ENCODE measurements at regions not wholly inside any gene's neighbourhood (a gene's known extent, or its start where the extent isn't known, plus 50 kb on each side); places are given as distances from the start of the nearest gene placed in this dataset.

DNA sequence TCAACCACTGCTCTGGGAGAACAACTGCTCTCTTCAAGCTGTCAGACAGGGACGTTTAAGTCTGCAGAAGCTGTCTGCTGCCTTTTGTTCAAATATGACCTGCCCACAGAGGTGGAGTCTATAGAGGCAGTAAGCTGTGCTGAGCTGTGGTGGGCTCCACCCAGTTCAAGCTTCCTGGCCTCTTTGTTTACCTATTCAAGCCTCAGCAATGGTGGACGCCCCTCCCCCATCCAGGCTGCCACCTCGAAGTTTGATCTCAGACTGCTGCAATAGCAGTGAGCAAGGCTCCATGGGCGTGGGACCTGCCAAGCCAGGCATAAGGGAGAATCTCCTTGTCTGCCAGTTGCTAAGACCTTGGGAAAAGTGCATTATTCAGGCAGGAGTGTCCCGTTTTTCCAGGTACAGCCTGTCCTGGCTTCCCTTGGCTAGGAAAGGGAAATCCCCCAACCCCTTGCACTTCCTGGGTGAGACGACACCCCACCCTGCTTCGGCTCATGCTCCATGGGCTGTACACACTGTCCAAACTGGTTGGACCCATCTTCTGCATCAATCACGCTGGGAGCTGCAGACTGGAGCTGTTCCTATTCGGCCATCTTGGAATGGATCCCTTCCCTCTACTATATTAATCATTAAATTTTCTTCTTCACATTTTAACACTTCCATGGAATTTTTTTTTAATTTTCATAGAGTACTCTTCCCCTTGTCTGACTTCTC is 167.0 kb upstream of the UBE2E2 start:
- no peak for DNase-seq

DNA sequence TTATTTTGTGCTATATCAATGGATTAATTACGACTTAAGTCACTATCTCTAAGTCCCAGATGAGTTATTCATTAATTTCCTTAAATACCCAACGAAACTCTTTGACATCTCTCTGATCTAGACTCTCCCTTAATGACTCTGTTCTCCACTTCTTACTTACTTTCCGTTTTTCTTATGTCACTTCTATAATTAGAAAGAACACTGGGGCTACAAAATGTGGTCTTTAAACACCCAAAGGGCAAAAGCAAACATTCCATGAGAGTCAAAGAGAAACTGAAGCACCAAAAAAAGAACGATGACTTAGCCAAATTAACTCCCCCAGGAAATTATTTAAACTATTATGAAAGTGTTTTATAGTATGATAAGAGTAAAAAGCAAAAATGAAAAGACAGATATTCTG is 166.4 kb upstream of the UBE2E2 start:
- no peak for DNase-seq

DNA sequence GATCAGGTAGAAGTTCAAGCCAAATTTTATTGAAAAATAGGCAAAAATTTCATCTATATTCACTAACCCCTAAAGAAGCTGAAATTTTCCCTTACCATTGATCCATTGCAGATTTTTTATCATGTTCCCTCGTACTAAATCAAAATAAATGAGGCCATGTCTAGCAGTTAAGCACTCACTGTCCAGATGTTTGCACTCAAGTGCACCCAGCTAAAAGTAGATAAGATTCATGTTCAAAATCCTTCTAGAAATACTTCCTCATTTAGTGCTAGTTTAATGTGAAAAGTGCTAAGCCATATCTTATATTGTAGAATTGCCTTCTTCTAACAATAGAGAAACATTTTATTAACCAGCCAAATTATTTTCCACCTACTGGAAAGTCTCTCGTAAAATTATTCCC is 164.7 kb upstream of the UBE2E2 start:
- no peak for DNase-seq

DNA sequence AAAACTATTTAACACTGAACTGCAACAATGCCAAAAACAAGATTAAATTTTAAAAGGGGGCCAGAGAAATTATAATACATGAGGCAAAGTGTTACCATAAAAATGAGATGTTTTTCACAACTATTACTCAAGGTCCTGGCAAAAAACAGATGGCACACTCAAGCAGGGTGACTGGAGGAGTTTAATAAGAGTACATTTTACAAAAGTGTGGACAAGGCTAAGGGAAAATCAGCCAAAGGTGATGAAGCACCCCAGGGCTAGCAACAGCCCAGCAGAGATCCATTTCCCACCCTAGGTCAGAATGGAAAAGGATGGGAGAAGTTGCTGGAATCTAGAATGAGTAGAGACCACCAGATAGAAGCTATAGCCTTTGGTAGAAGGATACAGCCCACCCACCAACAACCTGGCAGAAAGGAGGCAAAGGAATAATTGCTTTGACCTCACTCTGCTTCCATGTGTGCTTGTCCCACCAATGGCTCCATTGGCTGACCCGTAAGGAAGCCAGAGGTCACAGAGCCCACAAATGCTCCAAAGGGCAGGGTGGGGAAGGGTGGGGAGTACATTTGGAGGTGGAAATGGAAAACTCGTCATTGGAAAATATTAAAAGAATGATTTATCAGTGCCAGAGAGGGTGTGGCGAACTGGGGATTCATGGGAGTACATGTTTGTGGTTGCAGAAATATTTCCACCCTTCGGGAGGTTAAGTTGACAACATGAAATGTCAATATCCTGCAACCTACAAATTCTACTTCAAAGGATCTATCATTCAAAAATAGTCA is 161.0 kb upstream of the UBE2E2 start:
- DNase-seq = no peak

DNA sequence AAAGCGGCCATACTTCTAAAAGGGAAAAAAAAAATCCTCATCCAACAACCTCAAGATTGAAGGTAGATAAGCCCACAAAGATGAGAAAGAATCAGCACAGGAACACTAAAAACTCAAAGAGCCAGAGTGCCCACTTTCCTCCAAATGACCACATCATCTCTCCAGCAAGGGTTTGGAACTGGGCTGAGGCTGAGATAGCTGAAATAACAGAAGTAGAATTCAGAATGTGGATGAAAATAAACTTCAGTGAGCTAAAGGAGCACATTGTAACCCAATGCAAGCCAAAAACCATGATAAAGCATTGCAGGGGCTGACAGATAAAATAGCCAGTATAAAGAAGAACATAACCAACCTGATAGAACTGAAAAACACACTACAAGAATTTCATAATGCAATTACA is 158.7 kb upstream of the UBE2E2 start:
- DNase-seq = no peak

DNA sequence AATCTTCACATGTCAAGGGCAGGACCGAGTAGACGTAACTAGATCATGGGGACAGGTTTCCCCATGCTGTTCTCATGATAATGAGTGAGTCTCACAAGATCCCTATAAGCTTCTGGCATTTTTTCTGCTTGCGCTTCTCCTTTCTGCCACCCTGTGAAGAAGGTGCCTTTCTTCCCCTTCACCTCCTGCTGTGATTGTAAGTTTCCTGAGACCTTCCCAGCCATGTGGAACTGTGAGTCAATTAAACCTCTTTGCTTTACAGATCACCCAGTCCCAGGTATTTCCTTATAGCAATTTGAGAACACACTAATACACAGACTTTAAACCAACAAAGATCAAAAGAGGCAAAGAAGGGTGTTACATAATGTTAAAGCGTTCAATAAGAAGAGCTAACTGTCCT is 156.6 kb upstream of the UBE2E2 start:
- no peak for DNase-seq

DNA sequence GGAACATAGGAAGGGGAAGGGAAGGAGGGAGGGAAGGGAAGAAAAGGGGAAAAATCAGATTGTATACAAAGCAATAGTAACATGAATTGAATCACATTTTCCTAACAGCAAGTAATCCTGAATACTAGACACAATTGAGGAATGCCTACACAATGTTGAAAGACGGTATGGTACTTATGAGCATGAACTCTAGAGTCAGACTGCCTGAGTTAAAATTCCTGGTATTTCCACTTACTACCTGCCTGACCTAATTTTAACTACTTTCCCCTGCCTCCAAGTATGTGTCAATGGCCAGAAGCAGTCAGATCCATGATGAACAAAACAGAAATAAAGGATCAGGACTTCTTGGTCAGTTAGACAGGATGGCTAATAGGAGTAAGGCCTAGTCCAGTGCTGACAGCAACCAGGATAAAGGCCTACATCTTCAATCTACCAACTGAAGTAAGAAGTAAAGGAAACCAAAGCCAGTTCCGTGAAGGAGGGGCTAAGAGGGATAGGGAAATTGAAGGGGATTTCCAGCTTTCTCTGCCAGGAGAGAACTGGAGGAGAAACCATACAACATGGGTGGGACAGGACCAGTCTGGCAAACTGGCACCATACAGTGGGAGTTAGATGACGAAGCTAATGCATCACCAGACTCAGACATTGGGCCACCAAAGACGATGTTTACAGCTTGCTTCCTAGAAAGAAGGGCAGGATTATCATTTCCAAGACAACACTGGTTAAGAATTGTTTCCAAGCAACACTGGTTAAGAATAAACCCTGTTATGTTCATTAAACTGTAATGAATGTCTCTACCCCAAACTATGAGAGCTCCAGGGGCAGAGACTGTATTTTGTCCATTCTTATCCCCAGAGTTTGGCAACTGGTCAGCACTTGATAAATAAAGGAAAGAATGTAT is 151.6 kb upstream of the UBE2E2 start:
- DNase-seq = no peak

DNA sequence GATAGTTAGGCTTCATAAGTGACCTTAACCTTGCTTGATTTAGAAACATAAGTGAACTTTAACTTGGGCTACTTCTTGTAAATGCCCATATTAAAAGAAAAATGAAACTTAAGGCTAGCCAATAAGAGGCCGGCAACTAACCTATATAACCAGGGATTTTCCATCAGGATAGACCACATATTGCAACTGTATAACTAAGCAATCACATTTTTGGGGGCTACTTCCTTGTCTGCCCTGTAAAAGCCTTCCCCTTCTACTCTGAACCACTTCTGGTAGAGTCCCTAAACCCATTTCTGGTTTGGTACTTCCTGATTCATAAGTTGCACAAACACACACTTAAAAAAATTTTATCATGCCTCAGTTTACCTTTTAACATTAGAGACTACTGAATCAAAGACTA is 150.9 kb upstream of the UBE2E2 start:
- no peak for DNase-seq

DNA sequence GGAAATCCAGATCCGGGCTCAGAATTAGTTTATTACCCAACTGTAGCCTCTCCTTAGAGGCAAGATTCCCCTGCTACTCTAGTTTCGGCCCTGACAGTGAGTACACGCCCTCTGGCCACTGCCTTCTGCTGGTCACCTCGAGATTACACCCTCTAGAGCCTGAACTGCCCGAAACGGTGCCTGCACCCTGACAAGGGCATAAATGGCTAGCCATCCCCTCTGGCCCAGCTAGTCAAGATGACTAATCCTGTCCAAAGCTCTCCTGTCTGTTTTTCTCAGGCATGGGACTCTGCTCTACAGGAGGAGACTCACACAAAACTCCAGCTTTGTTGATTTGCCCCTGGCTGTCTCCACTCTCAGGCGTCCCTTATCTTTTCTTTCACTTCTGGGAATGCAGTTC is 150.5 kb upstream of the UBE2E2 start:
- no peak for DNase-seq

DNA sequence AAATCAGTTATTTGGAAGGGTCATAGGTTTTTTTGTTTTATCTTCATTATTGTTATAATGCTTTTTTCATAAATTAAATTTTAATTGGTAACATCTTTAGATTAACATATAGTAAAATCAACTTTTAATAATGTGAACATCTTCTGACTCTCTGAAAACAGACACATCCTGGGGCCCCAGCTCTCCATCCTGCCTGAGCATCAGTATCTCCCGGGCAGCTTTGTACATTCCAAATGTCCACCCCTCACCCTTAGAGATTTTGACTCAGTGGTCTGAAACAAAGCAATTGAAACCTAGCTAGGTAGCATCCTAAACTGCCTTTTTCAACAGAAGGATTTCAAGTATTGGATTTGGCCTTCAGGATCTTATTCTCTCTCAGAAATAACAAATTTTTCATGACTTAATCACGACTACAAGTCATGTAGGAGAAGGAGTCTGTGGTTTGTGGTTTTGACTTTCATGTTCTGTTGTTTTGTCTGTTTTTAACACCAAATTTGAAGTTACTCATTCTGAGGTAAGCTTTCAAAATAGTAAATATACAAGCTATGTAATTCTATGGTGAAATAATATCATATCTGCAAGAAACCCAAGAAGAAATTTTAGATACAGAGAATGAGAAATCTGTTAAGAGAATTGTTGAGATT is 147.3 kb upstream of the UBE2E2 start:
- no peak for DNase-seq

DNA sequence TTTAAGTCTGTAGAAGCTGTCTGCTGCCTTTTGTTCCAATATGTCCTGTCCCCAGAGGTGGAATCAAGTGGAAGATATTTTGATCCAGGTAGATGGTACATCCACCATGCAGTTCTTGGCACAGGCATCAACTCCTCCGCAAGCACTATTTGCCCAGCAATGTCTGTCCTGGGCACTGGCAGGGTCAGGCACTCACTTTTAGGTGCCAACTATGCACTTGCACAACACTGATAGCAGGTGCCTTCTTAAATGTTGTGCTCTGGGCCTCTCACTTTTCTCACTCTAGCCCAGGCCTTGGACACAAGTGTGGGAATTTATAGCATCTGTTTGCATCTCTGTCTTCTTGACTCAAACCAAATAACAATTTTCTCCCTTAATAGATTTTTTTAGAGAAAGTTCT is 140.5 kb upstream of the UBE2E2 start:
- DNase-seq = no peak

DNA sequence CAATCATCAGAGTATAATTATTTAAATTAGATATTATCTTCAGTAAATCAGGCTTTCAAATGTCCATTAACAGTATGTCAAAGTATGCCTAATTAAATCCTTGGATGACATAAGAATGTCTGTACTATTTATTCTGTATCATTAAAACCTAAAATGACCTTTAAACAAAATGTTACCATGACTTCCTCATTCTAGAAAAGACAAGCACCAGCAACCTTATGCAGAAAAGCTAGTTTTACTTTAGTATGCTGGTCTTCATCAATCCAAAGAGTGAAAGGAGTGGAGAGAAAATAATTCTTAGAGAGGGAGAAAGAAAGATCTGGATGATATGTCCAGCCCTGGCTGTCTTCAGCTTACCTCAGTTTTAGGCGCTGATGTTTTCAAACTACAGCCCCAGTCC is 140.1 kb upstream of the UBE2E2 start:
- DNase-seq = no peak

DNA sequence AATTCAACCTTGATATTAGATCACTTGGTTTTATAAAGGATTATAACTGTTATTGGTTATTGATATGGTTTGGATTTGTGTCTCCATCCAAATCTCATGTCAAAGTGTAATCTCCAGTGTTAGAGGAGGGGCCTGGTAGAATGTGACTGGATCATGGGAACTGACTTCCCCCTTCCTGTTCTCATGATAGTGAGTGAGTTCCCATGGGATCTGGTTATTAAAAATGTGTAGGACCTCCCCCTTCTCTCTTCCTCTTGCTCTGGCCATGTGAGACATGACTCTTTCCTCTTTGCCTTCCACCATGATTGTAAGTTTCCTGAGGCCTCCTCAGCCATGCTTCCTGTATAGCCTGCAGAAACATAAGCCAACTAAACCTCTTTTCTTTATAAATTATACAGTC is 136.0 kb upstream of the UBE2E2 start:
- DNase-seq = no peak

DNA sequence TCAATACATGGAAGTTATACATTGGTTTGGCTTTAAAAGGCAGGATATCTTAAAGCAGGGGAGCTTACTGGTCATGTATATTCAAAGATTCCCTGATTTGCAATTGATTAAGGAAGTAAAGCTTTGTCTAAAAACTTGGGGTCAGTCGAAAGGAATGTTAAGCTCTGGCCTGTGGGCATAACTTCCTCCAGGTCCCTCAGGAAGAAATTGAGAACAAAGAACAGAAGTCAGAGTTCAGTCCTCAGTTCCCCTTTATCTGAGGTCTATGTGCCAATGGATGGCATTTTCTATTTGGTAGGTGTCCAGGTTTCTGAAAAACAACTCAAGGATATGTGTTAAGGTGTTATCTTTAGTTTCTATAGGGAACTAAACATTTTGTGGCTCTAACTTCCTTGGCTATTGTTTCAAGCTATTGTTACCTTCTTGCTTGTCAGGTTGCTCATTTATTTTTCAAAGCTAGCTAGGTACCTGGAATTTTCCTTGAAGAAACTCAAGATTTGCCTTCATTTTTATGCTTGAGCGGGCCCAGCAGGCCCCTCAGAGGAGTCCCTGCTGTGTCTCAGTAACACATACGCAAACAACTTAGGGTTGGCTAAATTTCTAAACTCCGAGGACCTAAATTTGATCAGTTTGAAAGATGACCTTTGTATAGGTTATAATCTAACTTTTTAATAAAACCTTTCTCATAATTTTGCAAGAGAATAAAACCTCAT is 135.0 kb upstream of the UBE2E2 start:
- no peak for DNase-seq

DNA sequence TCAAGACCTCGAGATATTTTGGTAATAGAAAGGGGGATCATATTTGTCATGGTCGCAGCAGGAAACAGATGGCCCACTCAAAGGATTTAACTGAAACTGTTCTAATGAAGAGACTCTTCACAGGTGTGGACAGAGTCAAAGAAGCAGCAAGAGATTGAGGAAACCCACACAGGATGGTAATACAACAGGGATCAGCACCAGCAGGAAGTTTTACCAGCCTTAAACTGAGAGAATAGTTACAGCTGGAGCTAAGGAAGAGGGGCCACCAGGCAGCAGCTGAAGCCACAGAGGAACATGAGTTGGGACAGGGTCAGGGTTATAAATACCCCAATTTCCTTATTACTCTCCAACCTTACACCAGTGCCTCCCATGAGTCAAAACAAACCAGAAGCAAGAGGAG is 131.8 kb upstream of the UBE2E2 start:
- DNase-seq = no peak

DNA sequence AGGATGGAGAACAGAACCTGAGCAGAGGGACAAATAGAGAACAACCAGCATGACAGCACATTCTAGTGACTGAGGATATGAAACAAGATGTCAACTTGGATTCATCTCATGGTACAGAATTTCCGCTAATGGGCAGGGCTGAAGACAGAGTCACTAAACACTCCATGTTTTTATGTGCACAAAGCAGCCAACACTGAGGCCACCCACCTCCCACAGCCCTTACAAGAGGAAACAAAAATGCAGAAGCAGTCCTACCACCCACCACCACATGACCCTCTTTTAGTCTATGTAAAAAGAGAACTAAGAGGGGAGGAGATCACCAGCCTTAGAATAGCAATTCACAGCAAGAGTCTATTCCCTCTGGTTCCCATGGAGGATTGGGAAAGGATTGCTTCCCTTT is 131.4 kb upstream of the UBE2E2 start:
- DNase-seq = no peak

DNA sequence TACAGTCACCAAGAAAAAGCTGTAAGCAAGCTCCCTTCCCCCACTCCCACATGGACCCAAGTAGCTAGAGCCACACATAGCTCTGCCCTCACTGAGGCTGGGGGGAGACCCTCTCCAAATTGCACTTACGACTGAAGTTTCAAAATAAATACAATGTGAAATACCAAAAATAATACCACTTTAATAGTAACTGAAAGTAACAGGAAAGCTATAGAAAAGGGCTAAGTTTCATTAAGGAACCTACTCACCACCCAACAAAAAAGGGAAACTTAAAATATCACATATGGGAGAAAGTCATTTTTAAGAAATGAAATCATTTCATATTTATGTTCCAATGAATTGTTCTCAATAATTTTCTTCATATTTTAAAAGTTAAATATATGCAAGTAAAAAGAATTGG is 130.4 kb upstream of the UBE2E2 start:
- no peak for DNase-seq

DNA sequence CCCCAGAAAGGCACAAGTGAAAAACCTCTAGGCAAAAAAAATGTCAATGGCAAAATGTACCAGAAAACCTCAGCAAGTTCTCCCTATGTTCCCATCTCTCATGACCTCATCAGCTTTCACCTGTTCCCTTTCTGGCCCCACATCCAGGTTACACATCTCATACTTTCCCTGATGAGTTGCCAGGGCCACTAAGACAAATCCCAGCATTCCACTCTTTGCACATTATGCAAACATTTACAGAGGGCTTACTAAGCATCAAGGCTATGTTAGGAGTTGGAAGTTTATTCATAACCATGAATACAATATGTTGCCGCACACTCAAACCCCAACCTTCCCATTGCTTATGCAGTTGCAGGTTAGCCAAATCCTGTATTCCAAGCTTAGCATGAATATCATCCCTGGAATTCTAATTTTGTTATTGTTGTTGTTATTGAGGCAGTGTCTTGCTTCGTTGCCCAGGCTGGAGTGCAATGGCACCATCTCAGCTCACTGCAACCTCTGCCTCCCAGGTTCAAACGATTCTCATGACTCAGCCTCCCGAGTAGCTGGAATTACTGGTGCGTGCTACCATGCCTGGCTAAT is 129.3 kb upstream of the UBE2E2 start:
- no peak for DNase-seq

DNA sequence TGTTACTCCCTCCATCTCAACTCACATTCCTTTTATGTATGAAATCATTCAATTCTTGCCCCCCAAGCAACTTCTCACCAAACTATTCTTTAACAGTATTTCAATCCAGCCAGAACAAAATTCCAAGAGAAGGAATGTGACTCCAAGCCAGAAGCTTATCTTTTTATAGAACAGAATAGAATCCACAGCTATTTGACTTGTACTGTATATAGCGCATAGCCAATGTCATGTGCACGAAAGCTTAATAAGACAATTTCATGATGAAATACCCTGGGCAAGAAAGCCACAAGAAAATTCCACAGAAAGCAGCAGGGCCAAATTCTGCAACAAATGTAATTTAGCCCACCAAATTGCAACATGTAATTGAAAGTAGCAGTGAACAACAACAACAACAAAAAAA is 127.6 kb upstream of the UBE2E2 start:
- no peak for DNase-seq

DNA sequence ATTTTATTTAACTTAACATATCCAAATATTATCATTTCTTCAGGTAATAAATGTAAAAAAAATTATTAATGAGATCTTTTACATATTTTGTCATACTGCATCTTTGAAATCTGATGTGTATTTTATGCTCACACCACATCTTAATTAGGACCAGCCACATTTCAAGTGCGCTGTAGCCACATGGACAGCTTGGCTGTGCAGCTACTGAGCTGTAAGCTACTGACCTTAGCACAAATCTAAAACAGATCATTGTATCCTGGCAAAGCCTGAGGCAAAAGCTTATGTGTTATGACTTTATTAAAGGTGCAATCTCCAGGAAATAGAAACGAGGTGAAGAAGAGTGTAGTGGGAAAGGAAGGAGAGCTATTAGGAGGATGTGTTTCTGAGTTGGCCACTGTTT is 126.7 kb upstream of the UBE2E2 start:
- DNase-seq = no peak

DNA sequence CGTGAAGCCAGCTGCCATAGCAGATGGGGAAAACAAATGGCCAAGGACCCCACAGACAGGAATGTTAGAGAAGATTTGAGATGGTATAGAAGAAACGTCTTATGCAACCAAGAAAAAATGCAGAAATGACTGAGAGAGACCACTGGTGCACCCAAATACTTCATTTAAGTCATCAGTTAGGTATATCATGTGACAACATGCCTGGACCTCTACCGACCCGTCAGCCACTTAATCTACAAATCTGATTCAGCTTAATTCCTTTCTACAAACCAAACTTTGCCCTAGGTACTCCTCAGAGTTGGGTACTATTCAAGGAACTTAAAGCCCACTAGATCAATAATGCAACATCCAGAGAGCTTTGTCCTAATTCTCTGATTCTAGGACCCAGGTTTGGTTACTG is 126.0 kb upstream of the UBE2E2 start:
- DNase-seq = no peak

DNA sequence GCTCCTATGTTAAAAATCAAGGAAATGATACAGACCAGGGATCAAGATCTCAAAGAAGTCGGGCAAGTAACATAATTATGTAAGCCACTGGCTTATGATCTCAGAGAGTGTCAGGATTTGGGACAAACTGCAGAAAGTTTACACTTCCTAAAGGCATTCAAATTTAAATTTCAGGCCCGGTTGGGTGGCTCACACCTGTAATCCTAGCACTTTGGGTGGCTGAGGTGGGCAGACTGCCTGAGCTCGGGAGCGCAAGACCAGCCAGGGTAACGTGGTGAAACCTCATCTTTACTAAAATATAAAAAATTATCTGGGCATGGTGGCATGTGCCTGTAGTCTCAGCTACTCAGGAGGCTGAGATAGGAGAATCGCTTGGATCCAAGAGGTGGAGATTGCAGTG is 124.4 kb upstream of the UBE2E2 start:
- DNase-seq = no peak
